Gastroesophageal sphincter (tissue), 4 donors: ENCODE measurements at regions not wholly inside any gene's neighbourhood (a gene's known extent, or its start where the extent isn't known, plus 50 kb on each side); places are given as distances from the start of the nearest gene placed in this dataset.

Experiments
- ATAC-seq: fragments of 150-250 bp; one replicate; pipeline ENCODE4 v1.9.1; 2016; ENCODE audit warnings: mild to moderate bottlenecking, moderate library complexity
- H3K27ac ChIP-seq, 4 donors: fragments of 200-600 bp; sonication (generic) in 3 of 4; 1 replicate in 3 of 4; 2 replicates in 1 of 4; pipeline ENCODE4 v1.5.1; 2016 to 2019
- H3K27me3 ChIP-seq: fragments of 200-600 bp; sonication (generic); one replicate; pipeline ENCODE4 v1.5.1; 2019
- H3K36me3 ChIP-seq, 2 donors: fragments of 200-600 bp; sonication (generic); one replicate each; pipeline ENCODE4 v1.5.1; 2019; ENCODE audit warnings: control low read depth in 1 of 2
- H3K4me1 ChIP-seq, 3 donors: fragments of 200-600 bp; sonication (generic); 1 replicate in 2 of 3; 2 replicates in 1 of 3; pipeline ENCODE4 v1.5.1; 2016 to 2019; ENCODE audit warnings: control low read depth in 2 of 3
- H3K4me3 ChIP-seq, 2 donors: fragments of 200-600 bp; sonication (generic); one replicate each; pipeline ENCODE4 v1.5.1; 2019; ENCODE audit warnings: mild to moderate bottlenecking in 1 of 2, moderate library complexity in 1 of 2
- H3K9me3 ChIP-seq, 3 donors: fragments of 200-600 bp; sonication (generic); one replicate each; pipeline ENCODE4 v1.5.1; 2017 to 2019; ENCODE audit warnings: control low read depth in 2 of 3
- CTCF ChIP-seq, 4 experiments: fragments of 200-600 bp in 2 of 4; fragments of 450-650 bp in 2 of 4; sonication (generic) in 1 of 4; IDR thresholded peaks; one replicate each; pipeline ENCODE4 v1.5.1; 2017 to 2019; ENCODE audit warnings: antibody characterized with exemption in 4 of 4, mild to moderate bottlenecking in 2 of 4, moderate library complexity in 2 of 4
- EP300 ChIP-seq: sonication (generic); formaldehyde crosslinking; IDR thresholded peaks from one replicate; pipeline ENCODE4 v1.6.1; 2017; ENCODE audit warnings: antibody characterized with exemption, mild to moderate bottlenecking
- POLR2A ChIP-seq, 2 donors: fragments of 450-650 bp; IDR thresholded peaks; one replicate each; pipeline ENCODE4 v1.6.1; 2017; ENCODE audit warnings: antibody characterized with exemption in 2 of 2, mild to moderate bottlenecking in 2 of 2, moderate library complexity in 1 of 2
- POLR2AphosphoS5 ChIP-seq: sonication (generic); formaldehyde crosslinking; IDR thresholded peaks from one replicate; pipeline ENCODE4 v1.6.1; 2017; ENCODE audit warnings: antibody characterized with exemption
- WGBS, 2 donors: methylation state at CpG; one replicate each; pipeline ENCODE4 v1.1.5; 2018; ENCODE audit warnings: low coverage in 1 of 2; 5-methylcytosine and 5-hydroxymethylcytosine counted together

GRCh38 chr16:54816471-54816870, 114.2 kb upstream of the IRX5 start:
- Histone ChIP-seq H3K27ac (no peak overlapping the region), H3K4me3 (no peak overlapping the region), H3K4me1 (no peaks in the 10 kb centered on the region), H3K9me3 (no peaks in the 10 kb centered on the region), H3K27me3 (peaks cover 50% of the 10 kb centered on the region), H3K36me3 (no peaks in the 10 kb centered on the region)
- 31 to 48% methylated on average over 3 of the region's 3 CpGs for WGBS, 2 donors
- TF ChIP-seq POLR2A (IDR thresholded peaks at IDR 0.05) = no peak
- TF ChIP-seq EP300 = no peak
- no peak for TF ChIP-seq CTCF (IDR thresholded peaks at IDR 0.05)
- TF ChIP-seq POLR2AphosphoS5 = no peak
- ATAC-seq = no peak

- no peak for TF ChIP-seq POLR2A (IDR thresholded peaks at IDR 0.05)
- no peak for TF ChIP-seq CTCF (IDR thresholded peaks at IDR 0.05)
- no peak for TF ChIP-seq POLR2AphosphoS5
- TF ChIP-seq EP300 = no peak
- Histone ChIP-seq H3K9me3 (no peaks in the 10 kb centered on the region), H3K4me1 (no peaks in the 10 kb centered on the region), H3K27ac (no peak overlapping the region), H3K4me3 (no peak overlapping the region), H3K27me3 (peaks cover 49% of the 10 kb centered on the region), H3K36me3 (no peaks in the 10 kb centered on the region)
- 42% methylated on average over 1 of the region's 3 CpGs; no CpG with 5 or more reads in 1 of the 2 donors for WGBS, 2 donors
- ATAC-seq = no peak
Measured at GRCh38 chr16:54815177-54815576, 115.5 kb upstream of the IRX5 start.

GRCh38 chr16:54813778-54814177, 116.9 kb upstream of the IRX5 start:
- 40 to 82% methylated on average over 1 to 3 of the region's 5 CpGs for WGBS, 2 donors

GRCh38 chr16:54812229-54812628, 118.4 kb upstream of the IRX5 start:
- WGBS, 2 donors = 40 to 52% methylated on average over 3 of the region's 3 CpGs
- Histone ChIP-seq H3K4me3 (no peak overlapping the region), H3K4me1 (no peaks in the 10 kb centered on the region), H3K27me3 (peaks cover 46% of the 10 kb centered on the region), H3K27ac (no peak overlapping the region), H3K9me3 (no peaks in the 10 kb centered on the region), H3K36me3 (no peaks in the 10 kb centered on the region)
- TF ChIP-seq CTCF (IDR thresholded peaks at IDR 0.05) (no peak), POLR2AphosphoS5 (no peak), EP300 (no peak), POLR2A (IDR thresholded peaks at IDR 0.05) (no peak)
- no peak for ATAC-seq

More at GRCh38 chr16:54813778-54814177, 116.9 kb upstream of the IRX5 start:
- Histone ChIP-seq H3K9me3 (no peaks in the 10 kb centered on the region), H3K27ac (no peak overlapping the region), H3K4me3 (no peak overlapping the region), H3K27me3 (peaks cover 60% of the 10 kb centered on the region), H3K36me3 (no peaks in the 10 kb centered on the region), H3K4me1 (no peaks in the 10 kb centered on the region)
- no peak for ATAC-seq
- no peak for TF ChIP-seq POLR2A (IDR thresholded peaks at IDR 0.05)
- no peak for TF ChIP-seq CTCF (IDR thresholded peaks at IDR 0.05)
- TF ChIP-seq POLR2AphosphoS5 = no peak
- TF ChIP-seq EP300 = no peak

GRCh38 chr16:54808890-54809289, 121.8 kb upstream of the IRX5 start:
- no peaks in the 10 kb centered on the region for H3K9me3 ChIP-seq
- H3K4me1 ChIP-seq = no peaks in the 10 kb centered on the region
- H3K4me3 ChIP-seq = no peak overlapping the region
- TF ChIP-seq CTCF (IDR thresholded peaks at IDR 0.05) (no peak), EP300 (no peak), POLR2A (IDR thresholded peaks at IDR 0.05) (no peak), POLR2AphosphoS5 (no peak)
- H3K27me3 ChIP-seq = peaks cover 28% of the 10 kb centered on the region
- ATAC-seq = no peak
- no peaks in the 10 kb centered on the region for H3K36me3 ChIP-seq
- H3K27ac ChIP-seq = no peak overlapping the region
